GM18498 (cell line): ENCODE measurements at regions not wholly inside any gene's neighbourhood (a gene's known extent, or its start where the extent isn't known, plus 50 kb on each side); places are given as distances from the start of the nearest gene placed in this dataset.

Source experiments
- ATAC-seq: cut with Tn5 transposase; IDR thresholded peaks from one replicate; pipeline ENCODE4 v1.9.1; 2021; ENCODE audit warnings: mild to moderate bottlenecking, moderate library complexity; ENCODE audit not compliant: unreplicated experiment

GRCh38 chr4:85246055-85246454 lies 228.9 kb upstream of the ARHGAP24 start:
- no peak for ATAC-seq

GRCh38 chr4:85250852-85251251 lies 224.1 kb upstream of the ARHGAP24 start:
- no peak for ATAC-seq

GRCh38 chr4:85257817-85258370 lies 217.1 kb upstream of the ARHGAP24 start:
- ATAC-seq, result no peak

- ATAC-seq, result no peak
These were observed 214.9 kb upstream of the ARHGAP24 start for GRCh38 chr4:85260064-85260463.

- ATAC-seq, result no peak
These were observed 209.7 kb upstream of the ARHGAP24 start for GRCh38 chr4:85265234-85265633.

GRCh38 chr4:85268188-85268587 lies 206.8 kb upstream of the ARHGAP24 start:
- no peak for ATAC-seq

GRCh38 chr4:85268961-85269360 lies 206.0 kb upstream of the ARHGAP24 start:
- no peak for ATAC-seq

- no peak for ATAC-seq
These were observed 200.0 kb upstream of the ARHGAP24 start for GRCh38 chr4:85274955-85275354.

- ATAC-seq, result no peak
These were observed 194.0 kb upstream of the ARHGAP24 start for GRCh38 chr4:85280963-85281362.

- ATAC-seq, result no peak
These were observed 183.7 kb upstream of the ARHGAP24 start for GRCh38 chr4:85291226-85291625.

GRCh38 chr4:85298037-85298436 lies 176.9 kb upstream of the ARHGAP24 start:
- no peak for ATAC-seq

GRCh38 chr4:85302193-85302736 lies 172.7 kb upstream of the ARHGAP24 start:
- no peak for ATAC-seq

- ATAC-seq, result no peak
These were observed 172.2 kb upstream of the ARHGAP24 start for GRCh38 chr4:85302756-85303155.

GRCh38 chr4:85318415-85318814 lies 156.5 kb upstream of the ARHGAP24 start:
- no peak for ATAC-seq

- no peak for ATAC-seq
These were observed 116.1 kb upstream of the ARHGAP24 start for GRCh38 chr4:85358831-85359230.

- no peak for ATAC-seq
These were observed 112.4 kb upstream of the ARHGAP24 start for GRCh38 chr4:85362550-85362949.

- ATAC-seq, result no peak
These were observed 107.1 kb upstream of the ARHGAP24 start for GRCh38 chr4:85367815-85368214.

- no peak for ATAC-seq
These were observed 106.7 kb upstream of the ARHGAP24 start for GRCh38 chr4:85368240-85368639.

GRCh38 chr4:85368932-85369331 lies 106.0 kb upstream of the ARHGAP24 start:
- no peak for ATAC-seq

- ATAC-seq, result no peak
These were observed 105.1 kb upstream of the ARHGAP24 start for GRCh38 chr4:85369703-85370380.

GRCh38 chr4:85370400-85371032 lies 104.4 kb upstream of the ARHGAP24 start:
- peak; percentile 96 for ATAC-seq

- ATAC-seq, result no peak
These were observed 102.0 kb upstream of the ARHGAP24 start for GRCh38 chr4:85372966-85373365.
